Activated CD4-positive, alpha-beta T cell treated with anti-CD3 and anti-CD28 coated beads, Interleukin-2, amount 10 ng/mL, durations not matched to agents 24 days and 14 days (primary cell): ENCODE measurements at regions not wholly inside any gene's neighbourhood (a gene's known extent, or its start where the extent isn't known, plus 50 kb on each side); places are given as distances from the start of the nearest gene placed in this dataset.

Source experiments
- DNase-seq: peaks from one replicate; pipeline ENCODE4 v3.0.0; 2022
- H3K27ac Mint-ChIP-seq: one replicate; pipeline ENCODE4 v1.8.0; 2022; ENCODE audit warnings: mild to moderate bottlenecking, mixed read lengths
- H3K27me3 Mint-ChIP-seq: one replicate; pipeline ENCODE4 v1.8.0; 2022; ENCODE audit warnings: mixed read lengths
- H3K36me3 Mint-ChIP-seq: one replicate; pipeline ENCODE4 v1.8.0; 2022; ENCODE audit warnings: low read depth, mild to moderate bottlenecking, mixed read lengths
- H3K4me1 Mint-ChIP-seq: one replicate; pipeline ENCODE4 v1.8.0; 2021; ENCODE audit warnings: mixed read lengths
- H3K4me3 Mint-ChIP-seq: one replicate; pipeline ENCODE4 v1.8.0; 2022; ENCODE audit warnings: mild to moderate bottlenecking, moderate library complexity, mixed read lengths
- H3K9me3 Mint-ChIP-seq: one replicate; pipeline ENCODE4 v1.8.0; 2021; ENCODE audit warnings: mixed read lengths
- intact Hi-C: fragments of 100-400 bp; cut with micrococcal nuclease; formaldehyde crosslinking; loops from one replicate; pipeline ENCODE4 v1.15.1; 2023

GRCh38 chr16:17619261-17619660, 148.5 kb upstream of the XYLT1 start:
- no peak for DNase-seq
- Mint-ChIP-seq H3K4me1 (no peaks in the 10 kb centered on the region), H3K27ac (no peak overlapping the region), H3K36me3 (no peaks in the 10 kb centered on the region), H3K27me3 (peaks cover 5% of the 10 kb centered on the region), H3K4me3 (no peak overlapping the region), H3K9me3 (peaks cover 4% of the 10 kb centered on the region)
- intact Hi-C loops: no loop called here

DNA sequence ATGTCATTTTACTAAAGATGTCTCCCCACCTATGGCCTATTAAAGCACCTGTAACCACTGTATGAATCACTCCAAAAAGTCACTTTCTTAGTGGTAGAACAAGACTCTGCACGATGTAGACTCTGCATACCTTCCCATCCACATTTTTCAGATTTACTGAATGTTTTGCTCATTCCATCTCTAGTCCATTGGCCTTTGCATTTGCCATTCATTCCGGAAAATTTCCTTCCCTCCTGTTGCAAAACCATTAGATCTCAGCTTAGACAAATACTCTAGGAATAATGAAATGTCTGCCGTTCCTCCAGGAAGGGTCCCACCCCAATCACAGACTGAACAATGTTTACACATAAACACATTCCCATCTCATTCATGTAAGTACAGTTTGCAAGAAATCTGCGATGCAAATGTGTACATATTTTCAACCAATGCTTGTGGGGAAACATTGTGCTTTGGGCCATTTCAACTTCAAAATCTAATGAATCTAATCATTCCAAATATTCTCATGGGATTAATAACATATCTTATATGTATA, 146.3 kb upstream of the XYLT1 start:
- no peak overlapping the region for H3K27ac Mint-ChIP-seq
- no peak overlapping the region for H3K4me3 Mint-ChIP-seq
- no peak for DNase-seq
- intact Hi-C loops: no loop called here
- H3K4me1 Mint-ChIP-seq: no peaks in the 10 kb centered on the region
- H3K9me3 Mint-ChIP-seq: no peaks in the 10 kb centered on the region
- peaks cover 7% of the 10 kb centered on the region for H3K27me3 Mint-ChIP-seq
- H3K36me3 Mint-ChIP-seq: no peaks in the 10 kb centered on the region

DNA sequence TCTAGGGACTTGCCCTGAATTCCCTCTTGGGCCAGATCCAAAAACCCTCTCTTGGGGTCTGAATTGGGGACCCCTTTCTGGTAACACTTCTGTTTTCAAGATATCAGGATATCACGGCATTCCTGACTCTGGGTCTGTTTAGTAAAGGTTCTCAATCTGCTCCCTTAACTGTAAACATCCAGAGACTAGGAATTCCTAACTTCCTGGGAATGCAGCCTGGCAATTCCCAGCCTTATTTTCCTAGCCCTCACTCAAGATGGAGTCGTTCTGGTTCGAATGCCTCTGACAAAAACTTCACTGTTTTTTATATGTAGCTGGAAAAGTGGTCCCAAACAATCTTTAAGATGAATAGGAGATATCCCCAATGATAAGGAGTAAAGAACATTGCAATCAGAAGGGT, 141.6 kb upstream of the XYLT1 start:
- Mint-ChIP-seq H3K27me3 (peaks cover 7% of the 10 kb centered on the region), H3K4me1 (no peaks in the 10 kb centered on the region), H3K4me3 (no peak overlapping the region), H3K27ac (no peak overlapping the region), H3K9me3 (no peaks in the 10 kb centered on the region), H3K36me3 (no peaks in the 10 kb centered on the region)
- intact Hi-C loops: no loop called here
- no peak for DNase-seq

DNA sequence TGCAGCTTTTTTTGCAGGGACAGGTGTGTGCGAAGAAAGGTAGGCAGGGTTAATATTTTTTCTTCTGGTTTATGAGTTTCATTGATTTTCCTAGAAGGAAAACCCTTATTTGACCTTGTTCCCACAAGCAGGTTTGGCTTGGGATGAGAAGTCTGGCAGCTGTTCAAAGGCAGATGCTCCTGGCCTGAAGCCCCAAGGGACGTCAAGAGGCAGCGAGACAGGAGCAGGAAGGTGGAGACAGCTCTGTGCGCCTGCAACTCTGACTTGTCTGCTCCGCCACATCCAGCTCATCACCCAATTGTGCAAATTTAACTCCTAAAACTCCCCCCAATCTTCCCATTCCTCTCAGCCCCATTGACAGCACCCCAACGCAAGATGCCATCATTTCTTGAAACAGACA, 136.8 kb upstream of the XYLT1 start:
- no peak overlapping the region for H3K4me3 Mint-ChIP-seq
- H3K36me3 Mint-ChIP-seq: no peaks in the 10 kb centered on the region

DNA sequence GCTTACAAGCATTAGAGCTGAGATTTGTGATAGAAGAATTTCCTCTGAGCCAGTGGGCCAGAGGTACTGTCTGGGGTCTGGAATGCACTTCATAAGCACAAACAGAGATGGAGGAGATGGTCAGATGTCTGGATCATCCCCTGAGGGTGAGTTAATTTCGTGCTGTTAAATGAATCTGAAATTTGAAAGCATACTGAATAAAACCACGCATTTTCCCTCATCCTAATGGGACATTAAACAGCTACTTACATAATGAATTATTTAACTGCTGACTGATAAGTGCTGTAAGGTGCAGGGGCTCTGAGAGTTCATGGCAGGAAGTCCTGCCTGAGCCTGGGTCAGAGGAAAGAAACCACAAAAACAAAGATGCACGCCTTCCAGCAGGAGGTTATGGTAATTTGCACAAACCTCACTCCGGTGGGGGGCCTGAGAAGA, 136.3 kb upstream of the XYLT1 start:
- intact Hi-C loops: no loop called here
- Mint-ChIP-seq H3K27ac (no peak overlapping the region), H3K4me1 (peaks cover 3% of the 10 kb centered on the region), H3K9me3 (peaks cover 3% of the 10 kb centered on the region), H3K27me3 (no peaks in the 10 kb centered on the region), H3K4me3 (no peak overlapping the region), H3K36me3 (no peaks in the 10 kb centered on the region)
- no peak for DNase-seq

More for the DNA sequence above, 136.8 kb upstream of the XYLT1 start:
- intact Hi-C loops: no loop called here
- Mint-ChIP-seq H3K9me3 (no peaks in the 10 kb centered on the region), H3K27ac (no peak overlapping the region), H3K27me3 (no peaks in the 10 kb centered on the region), H3K4me1 (peaks cover 3% of the 10 kb centered on the region)
- no peak for DNase-seq

DNA sequence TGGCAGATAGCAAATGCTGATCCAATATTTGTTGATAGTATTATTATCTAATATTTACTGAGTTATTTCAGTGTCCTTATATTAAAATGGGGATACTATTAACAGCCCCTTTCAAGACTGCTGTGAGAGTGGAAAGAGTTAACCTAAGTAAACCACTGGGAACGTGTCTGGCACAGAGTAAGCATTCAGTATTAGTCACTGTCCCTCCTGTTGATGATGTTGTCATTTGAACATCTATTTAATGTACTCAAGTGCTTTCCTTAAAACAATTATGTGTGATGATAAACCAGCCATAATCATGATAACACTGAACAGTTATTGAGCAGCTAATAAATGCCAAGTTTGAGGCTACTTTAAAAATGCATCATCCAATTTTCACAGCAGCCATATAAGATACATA, 135.7 kb upstream of the XYLT1 start:
- Mint-ChIP-seq H3K4me3 (no peak overlapping the region), H3K27ac (no peak overlapping the region), H3K9me3 (peaks cover 5% of the 10 kb centered on the region), H3K27me3 (no peaks in the 10 kb centered on the region), H3K36me3 (no peaks in the 10 kb centered on the region), H3K4me1 (peaks cover 3% of the 10 kb centered on the region)
- intact Hi-C loops: no loop called here
- no peak for DNase-seq

DNA sequence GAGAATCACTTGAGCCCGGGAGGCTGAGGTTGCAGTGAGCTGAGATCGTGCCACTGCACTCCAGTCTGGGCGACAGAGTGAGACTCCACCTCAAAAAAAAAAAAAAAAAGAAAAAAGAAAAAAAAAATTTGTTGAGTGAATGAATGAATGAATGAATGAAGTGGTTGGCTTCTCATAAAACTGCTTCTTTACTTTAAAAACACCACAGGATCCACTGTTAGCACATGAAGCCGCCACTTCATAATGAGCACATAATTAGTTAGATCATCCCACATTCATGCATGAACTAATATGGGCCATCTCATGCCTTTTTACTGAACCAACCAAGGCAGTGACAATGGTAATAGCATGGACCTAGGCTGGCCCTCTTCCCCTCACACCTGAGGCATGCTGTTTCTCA, 135.0 kb upstream of the XYLT1 start:
- intact Hi-C loops: no loop called here
- H3K4me3 Mint-ChIP-seq: no peak overlapping the region
- peaks cover 3% of the 10 kb centered on the region for H3K4me1 Mint-ChIP-seq
- H3K27ac Mint-ChIP-seq: no peak overlapping the region
- no peaks in the 10 kb centered on the region for H3K27me3 Mint-ChIP-seq
- no peaks in the 10 kb centered on the region for H3K36me3 Mint-ChIP-seq
- DNase-seq: no peak
- H3K9me3 Mint-ChIP-seq: peaks cover 5% of the 10 kb centered on the region

DNA sequence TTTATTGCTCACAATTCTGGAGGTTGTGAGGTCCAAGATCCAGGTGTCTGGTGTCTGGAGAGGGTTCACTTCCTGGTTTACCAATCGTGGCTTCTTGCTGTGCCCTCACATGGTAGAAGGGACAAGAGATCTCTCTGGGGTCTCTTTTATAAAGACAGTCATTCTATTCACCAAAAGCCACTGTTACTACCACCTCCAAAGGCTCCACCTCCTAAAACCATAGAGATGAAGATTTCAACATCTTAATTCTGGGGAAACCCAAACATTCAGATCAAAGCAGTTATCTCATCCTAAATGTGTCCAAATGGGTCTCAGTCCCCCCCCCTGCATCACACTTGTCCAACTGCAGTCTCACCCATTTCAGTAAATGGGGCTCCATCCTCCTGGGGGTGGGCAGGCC, 132.9 kb upstream of the XYLT1 start:
- intact Hi-C loops: no loop called here
- Mint-ChIP-seq H3K36me3 (no peaks in the 10 kb centered on the region), H3K27me3 (no peaks in the 10 kb centered on the region), H3K9me3 (peaks cover 10% of the 10 kb centered on the region), H3K4me1 (peaks cover 3% of the 10 kb centered on the region), H3K27ac (no peak overlapping the region), H3K4me3 (no peak overlapping the region)
- no peak for DNase-seq

DNA sequence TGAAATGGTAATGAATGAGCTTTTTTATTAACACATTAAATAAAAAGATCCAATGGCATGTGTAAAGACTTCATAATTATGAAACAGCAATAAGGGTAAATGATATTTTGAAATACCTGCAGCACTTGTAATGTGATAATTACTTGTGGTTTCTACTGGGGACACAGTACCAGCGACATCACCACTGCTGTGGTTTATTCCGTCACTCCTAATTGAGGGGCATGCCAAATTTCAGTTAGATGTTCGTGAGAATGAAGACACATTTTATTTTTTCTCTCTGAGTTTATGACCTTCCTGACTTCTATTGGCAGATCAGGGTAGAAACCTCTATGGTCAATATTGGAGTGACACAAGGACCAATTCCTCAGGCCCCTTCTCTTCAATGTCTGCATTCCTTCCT, 131.9 kb upstream of the XYLT1 start:
- DNase-seq: no peak
- intact Hi-C loops: no loop called here
- Mint-ChIP-seq H3K9me3 (peaks cover 13% of the 10 kb centered on the region), H3K4me1 (peaks cover 3% of the 10 kb centered on the region), H3K27ac (no peak overlapping the region), H3K4me3 (no peak overlapping the region), H3K27me3 (no peaks in the 10 kb centered on the region), H3K36me3 (no peaks in the 10 kb centered on the region)

DNA sequence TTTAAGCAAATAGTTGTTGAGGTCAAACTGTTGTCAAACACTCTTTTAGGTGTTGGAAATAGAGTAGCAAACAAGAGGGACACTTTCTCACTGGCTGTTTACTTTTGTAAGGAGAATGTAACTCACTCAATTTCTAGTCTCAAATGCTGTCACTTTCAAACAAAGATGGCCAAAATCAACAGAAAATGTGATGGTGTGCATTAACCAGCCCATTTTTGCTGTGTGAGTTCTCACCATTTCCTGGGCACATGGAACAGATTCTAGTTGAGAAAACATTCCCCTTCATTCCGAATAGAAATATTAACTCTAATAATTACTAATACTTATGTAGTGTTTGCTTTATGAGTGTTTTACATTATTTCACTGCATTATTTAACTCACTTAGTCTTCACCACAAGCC, 128.2 kb upstream of the XYLT1 start:
- Mint-ChIP-seq H3K36me3 (no peaks in the 10 kb centered on the region), H3K27me3 (no peaks in the 10 kb centered on the region), H3K9me3 (peaks cover 13% of the 10 kb centered on the region), H3K4me1 (no peaks in the 10 kb centered on the region), H3K4me3 (no peak overlapping the region), H3K27ac (no peak overlapping the region)
- intact Hi-C loops: no loop called here
- DNase-seq: no peak

GRCh38 chr16:17591655-17592405, 121.1 kb upstream of the XYLT1 start:
- H3K36me3 Mint-ChIP-seq: peaks cover 2% of the 10 kb centered on the region
- no peaks in the 10 kb centered on the region for H3K4me1 Mint-ChIP-seq
- intact Hi-C loops: no loop called here
- peak; percentile 58 for DNase-seq
- peak overlapping the region; percentile 22 for H3K4me3 Mint-ChIP-seq
- H3K27me3 Mint-ChIP-seq: no peaks in the 10 kb centered on the region
- H3K9me3 Mint-ChIP-seq: peaks cover 3% of the 10 kb centered on the region
- H3K27ac Mint-ChIP-seq: peak overlapping the region; percentile 90

GRCh38 chr16:17590711-17591654, 120.2 kb upstream of the XYLT1 start:
- no peaks in the 10 kb centered on the region for H3K27me3 Mint-ChIP-seq
- intact Hi-C loops: no loop called here
- no peaks in the 10 kb centered on the region for H3K4me1 Mint-ChIP-seq
- H3K9me3 Mint-ChIP-seq: peaks cover 3% of the 10 kb centered on the region
- H3K36me3 Mint-ChIP-seq: peaks cover 2% of the 10 kb centered on the region
- H3K4me3 Mint-ChIP-seq: peak overlapping the region; percentile 22
- peak; percentile 84 for DNase-seq
- H3K27ac Mint-ChIP-seq: peak overlapping the region; percentile 90

DNA sequence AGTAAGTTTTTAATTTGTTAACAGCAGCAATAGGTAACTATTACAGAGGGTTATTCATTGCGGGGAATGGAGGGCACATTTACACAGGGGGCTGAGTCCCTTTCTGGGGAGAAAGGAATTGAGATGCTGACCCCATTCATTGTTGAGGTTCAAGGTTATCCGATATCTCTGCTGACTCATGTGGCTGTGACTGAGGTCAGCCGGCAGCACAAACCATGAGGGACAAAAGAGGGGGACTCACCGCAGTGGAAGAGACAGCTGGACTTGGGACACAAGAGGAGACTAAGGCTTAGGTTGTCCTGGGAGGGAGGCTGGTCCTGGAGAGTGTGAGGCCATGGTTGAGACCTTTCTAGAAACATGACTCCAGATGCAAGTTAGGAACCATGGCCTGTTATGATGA, 119.1 kb upstream of the XYLT1 start:
- H3K36me3 Mint-ChIP-seq: peaks cover 2% of the 10 kb centered on the region
- H3K4me3 Mint-ChIP-seq: no peak overlapping the region
- peak overlapping the region; percentile 12 for H3K27ac Mint-ChIP-seq
- no peaks in the 10 kb centered on the region for H3K27me3 Mint-ChIP-seq
- intact Hi-C loops: no loop called here
- no peak for DNase-seq
- no peaks in the 10 kb centered on the region for H3K4me1 Mint-ChIP-seq
- H3K9me3 Mint-ChIP-seq: peaks cover 12% of the 10 kb centered on the region

GRCh38 chr16:17585449-17586074, 114.8 kb upstream of the XYLT1 start:
- H3K4me3 Mint-ChIP-seq: no peak overlapping the region
- DNase-seq: no peak
- intact Hi-C loops: no loop called here
- H3K9me3 Mint-ChIP-seq: peaks cover 21% of the 10 kb centered on the region
- peaks cover 5% of the 10 kb centered on the region for H3K27me3 Mint-ChIP-seq
- peaks cover 2% of the 10 kb centered on the region for H3K36me3 Mint-ChIP-seq
- no peak overlapping the region for H3K27ac Mint-ChIP-seq
- no peaks in the 10 kb centered on the region for H3K4me1 Mint-ChIP-seq
